ENCODE measurements at regions not wholly inside any gene's neighbourhood (a gene's known extent, or its start where the extent isn't known, plus 50 kb on each side); places are given as distances from the start of the nearest gene placed in this dataset.

- no peak for TF ChIP-seq CTCF (IDR thresholded peaks at IDR 0.05; ENCODE audit: insufficient read depth, low read length, missing control alignments)
- ChIA-PET CTCF (interaction anchor here (0.9 to 9.6 kb wide), 5 partner anchors 14 to 132 kb away, joined by 3 to 91 read pairs (median 5); no protein-coding TSS in a partner anchor), POLR2A (no interaction called here)
- DNase-seq (ENCODE audit: low read depth, low spot score) = no peak
- H3K4me3 ChIP-seq (ENCODE audit: low read depth, low read length) = no peak overlapping the region
Observed at GRCh38 chr5:82363524-82363923, 85.4 kb upstream of the RPS23 start.

GRCh38 chr5:82362636-82363035 is 84.5 kb upstream of the RPS23 start:
- TF ChIP-seq CTCF (IDR thresholded peaks at IDR 0.05; ENCODE audit: insufficient read depth, low read length, missing control alignments) = no peak
- ChIA-PET POLR2A (no interaction called here), CTCF (interaction anchor here (0.9 to 9.6 kb wide), 6 partner anchors 13 to 133 kb away, joined by 3 to 91 read pairs (median 4); no protein-coding TSS in a partner anchor)
- no peak overlapping the region for H3K4me3 ChIP-seq (ENCODE audit: low read depth, low read length)
- no peak for DNase-seq (ENCODE audit: low read depth, low spot score)

- POLR2A ChIA-PET = interaction anchor here (0.7 kb wide), 2 partner anchors 20 to 688 kb away, joined by 3 to 4 read pairs; no protein-coding TSS in a partner anchor
- CTCF ChIA-PET = interaction anchor here (0.7 to 9.6 kb wide), 4 partner anchors 9 to 411 kb away, joined by 3 to 91 read pairs (median 29); no protein-coding TSS in a partner anchor
Observed at GRCh38 chr5:82360022-82360421, 81.9 kb upstream of the RPS23 start.

GRCh38 chr5:82359272-82359671 is 81.1 kb upstream of the RPS23 start:
- no peak for TF ChIP-seq CTCF (IDR thresholded peaks at IDR 0.05; ENCODE audit: insufficient read depth, low read length, missing control alignments)
- DNase-seq (ENCODE audit: low read depth, low spot score) = no peak
- POLR2A ChIA-PET = interaction anchor here (1.5 kb wide), 1 partner anchor 30 kb away, joined by 3 read pairs; no protein-coding TSS in a partner anchor
- CTCF ChIA-PET = interaction anchor here (0.9 to 9.6 kb wide), 5 partner anchors 9 to 1351 kb away, joined by 3 to 91 read pairs (median 6); no protein-coding TSS in a partner anchor
- H3K4me3 ChIP-seq (ENCODE audit: low read depth, low read length) = no peak overlapping the region

More at GRCh38 chr5:82360022-82360421, 81.9 kb upstream of the RPS23 start:
- no peak for DNase-seq (ENCODE audit: low read depth, low spot score)
- H3K4me3 ChIP-seq (ENCODE audit: low read depth, low read length) = no peak overlapping the region
- TF ChIP-seq CTCF (IDR thresholded peaks at IDR 0.05; ENCODE audit: insufficient read depth, low read length, missing control alignments) = no peak

GRCh38 chr5:82358457-82358856 is 80.3 kb upstream of the RPS23 start:
- ChIA-PET POLR2A (interaction anchor here (1.5 to 1.6 kb wide), 2 partner anchors 9 to 30 kb away, joined by 3 read pairs; no protein-coding TSS in a partner anchor), CTCF (interaction anchor here (0.9 to 9.6 kb wide), 7 partner anchors 8 to 1351 kb away, joined by 3 to 91 read pairs (median 6); no protein-coding TSS in a partner anchor)
- no peak for DNase-seq (ENCODE audit: low read depth, low spot score)
- H3K4me3 ChIP-seq (ENCODE audit: low read depth, low read length) = no peak overlapping the region
- TF ChIP-seq CTCF (IDR thresholded peaks at IDR 0.05; ENCODE audit: insufficient read depth, low read length, missing control alignments) = no peak

GRCh38 chr5:82356808-82357671 is 78.9 kb upstream of the RPS23 start:
- DNase-seq (ENCODE audit: low read depth, low spot score) = no peak
- TF ChIP-seq CTCF (IDR thresholded peaks at IDR 0.05; ENCODE audit: insufficient read depth, low read length, missing control alignments) = no peak
- POLR2A ChIA-PET = interaction anchor here (0.8 to 1.6 kb wide), 2 partner anchors 8 to 32 kb away, joined by 3 read pairs; no protein-coding TSS in a partner anchor
- CTCF ChIA-PET = interaction anchor here (0.6 to 9.6 kb wide), 6 partner anchors 7 to 1118 kb away, joined by 3 to 91 read pairs (median 4); no protein-coding TSS in a partner anchor
- H3K4me3 ChIP-seq (ENCODE audit: low read depth, low read length) = no peak overlapping the region
